Subcutaneous abdominal adipose tissue (tissue), 5 donors: ENCODE measurements at regions not wholly inside any gene's neighbourhood (a gene's known extent, or its start where the extent isn't known, plus 50 kb on each side); places are given as distances from the start of the nearest gene placed in this dataset.
"Not testable (repeated sequence)": the region's sequence is repeated elsewhere in the genome, so short reads cannot be mapped to it uniquely, and the experiment has no call there.

ENCODE experiments used
- H3K27ac ChIP-seq: one replicate; pipeline ENCODE4 v1.7.0; 2013; ENCODE audit warnings: low read depth, mild to moderate bottlenecking, inconsistent platforms, low read length, moderate library complexity
- H3K27me3 ChIP-seq, 5 donors: one replicate each; pipeline ENCODE4 v1.7.0; 2013; ENCODE audit warnings: low read length in 5 of 5, inconsistent platforms in 1 of 5; ENCODE audit not compliant: control insufficient read depth in 5 of 5, insufficient read depth in 4 of 5
- H3K36me3 ChIP-seq, 5 donors: one replicate each; pipeline ENCODE4 v1.7.0; 2013; ENCODE audit warnings: low read length in 5 of 5; ENCODE audit not compliant: control insufficient read depth in 5 of 5, insufficient read depth in 5 of 5
- H3K4me1 ChIP-seq, 5 donors: one replicate each; pipeline ENCODE4 v1.7.0; 2013; ENCODE audit warnings: low read length in 5 of 5, mild to moderate bottlenecking in 3 of 5, moderate library complexity in 1 of 5; ENCODE audit not compliant: control insufficient read depth in 5 of 5, insufficient read depth in 5 of 5
- H3K4me3 ChIP-seq, 5 donors: one replicate each; pipeline ENCODE4 v1.7.0; 2013; ENCODE audit warnings: low read length in 5 of 5, low read depth in 1 of 5
- H3K9ac ChIP-seq, 5 donors: one replicate each; pipeline ENCODE4 v1.7.0; 2013; ENCODE audit warnings: low read length in 5 of 5, mild to moderate bottlenecking in 4 of 5, moderate library complexity in 3 of 5
- H3K9me3 ChIP-seq, 5 donors: one replicate each; pipeline ENCODE4 v1.7.0; 2013; ENCODE audit warnings: low read length in 5 of 5; ENCODE audit not compliant: control insufficient read depth in 5 of 5
- donor health status: healthy.
- donor health status: healthy.
- donor health status: healthy.
- donor health status: healthy.
- donor health status: healthy.

DNA sequence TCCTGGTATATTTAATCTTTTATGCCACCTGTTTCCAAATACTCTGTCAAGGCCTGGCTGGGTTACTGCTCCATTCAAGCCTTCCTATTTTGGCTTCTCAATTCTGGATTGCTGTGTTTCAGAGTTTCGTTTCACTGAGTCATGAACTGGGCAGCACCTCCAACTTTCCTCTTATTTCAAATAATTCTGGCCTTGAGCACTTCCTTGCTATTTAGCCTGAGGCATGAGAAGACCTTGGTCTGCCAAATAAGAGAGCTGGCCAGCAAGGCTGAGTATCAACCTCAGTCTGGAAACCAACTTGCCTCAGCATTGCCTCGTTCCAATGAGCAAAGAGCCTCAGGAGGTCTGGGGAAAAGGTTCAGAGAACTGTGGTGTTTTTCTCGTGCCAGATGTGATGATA, 66.6 kb downstream of the TNFAIP3 start:
- no peak overlapping the region for H3K4me3 ChIP-seq
- H3K9ac ChIP-seq: no peak overlapping the region
- peaks cover 0 to 2% (median 0%) of the 10 kb centered on the region in 5 donors for H3K9me3 ChIP-seq
- H3K36me3 ChIP-seq: no peaks in the 10 kb centered on the region
- H3K27me3 ChIP-seq: no peaks in the 10 kb centered on the region
- peaks cover 0 to 5% (median 2%) of the 10 kb centered on the region in 5 donors for H3K4me1 ChIP-seq
- peak overlapping the region; percentile 76 for H3K27ac ChIP-seq

DNA sequence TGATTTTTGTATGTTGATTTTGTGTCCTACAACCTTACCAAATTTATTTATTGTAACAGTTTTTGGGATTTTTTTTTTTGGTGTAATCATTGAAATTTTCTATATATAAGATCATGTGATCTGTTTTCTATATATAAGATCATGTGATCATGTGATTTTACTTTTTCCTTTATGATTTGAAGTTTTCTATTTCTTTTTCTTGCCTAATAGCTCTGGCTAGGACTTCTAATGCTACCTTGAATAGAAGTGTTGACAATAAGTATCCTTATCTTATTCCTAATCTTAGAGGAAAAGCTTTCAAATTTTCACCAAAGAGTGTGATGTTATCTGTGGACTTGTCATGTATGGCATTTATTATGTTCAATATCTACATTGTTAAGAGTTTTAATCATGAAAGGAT, 69.7 kb downstream of the TNFAIP3 start:
- H3K4me1 ChIP-seq: peaks cover 0 to 5% (median 2%) of the 10 kb centered on the region in 5 donors
- no peaks in the 10 kb centered on the region for H3K27me3 ChIP-seq

GRCh38 chr6:137937834-137938233, 70.8 kb downstream of the TNFAIP3 start:
- Histone ChIP-seq H3K36me3 (no peaks in the 10 kb centered on the region), H3K9me3 (peaks cover 0 to 5% (median 0%) of the 10 kb centered on the region in 5 donors), H3K4me1 (peaks cover 0 to 5% (median 0%) of the 10 kb centered on the region in 5 donors), H3K9ac (no peak overlapping the region), H3K27me3 (no peaks in the 10 kb centered on the region), H3K4me3 (no peak overlapping the region), H3K27ac (no peak overlapping the region)

More for the DNA sequence above, 69.7 kb downstream of the TNFAIP3 start:
- Histone ChIP-seq H3K9me3 (peaks cover 0 to 5% (median 0%) of the 10 kb centered on the region in 5 donors), H3K4me3 (no peak overlapping the region), H3K9ac (no peak overlapping the region), H3K27ac (no peak overlapping the region), H3K36me3 (no peaks in the 10 kb centered on the region)

GRCh38 chr6:137938770-137939379, 71.8 kb downstream of the TNFAIP3 start:
- H3K36me3 ChIP-seq: no peaks in the 10 kb centered on the region
- no peaks in the 10 kb centered on the region for H3K4me1 ChIP-seq
- no peak overlapping the region for H3K9ac ChIP-seq

DNA sequence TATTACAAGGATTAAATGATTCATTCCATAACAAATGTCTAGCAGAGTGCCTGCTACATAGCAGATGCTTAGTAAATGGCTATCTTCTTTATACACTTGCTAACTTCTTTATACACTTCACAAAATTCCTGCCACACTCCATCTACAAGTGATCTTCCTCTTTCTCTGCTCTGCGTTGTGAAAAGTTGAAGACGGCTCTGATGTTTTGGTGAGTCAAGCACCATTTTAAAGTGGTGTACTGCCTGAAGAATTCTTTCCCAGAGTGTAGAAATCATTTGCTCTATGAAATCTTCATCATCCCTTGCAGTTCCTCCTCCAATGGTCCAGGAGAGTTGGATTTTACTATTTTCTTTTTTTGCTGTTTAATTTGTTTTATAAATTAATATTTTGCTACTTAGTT, 74.9 kb downstream of the TNFAIP3 start:
- Histone ChIP-seq H3K9ac (no peak overlapping the region), H3K36me3 (no peaks in the 10 kb centered on the region), H3K4me3 (no peak overlapping the region), H3K4me1 (peaks cover 0 to 9% (median 2%) of the 10 kb centered on the region in 5 donors), H3K27me3 (no peaks in the 10 kb centered on the region), H3K27ac (no peak overlapping the region), H3K9me3 (peaks cover 0 to 5% (median 0%) of the 10 kb centered on the region in 5 donors)

More at GRCh38 chr6:137938770-137939379, 71.8 kb downstream of the TNFAIP3 start:
- Histone ChIP-seq H3K4me3 (no peak overlapping the region), H3K27ac (no peak overlapping the region), H3K27me3 (no peaks in the 10 kb centered on the region), H3K9me3 (peaks cover 0 to 5% (median 0%) of the 10 kb centered on the region in 5 donors)

- Histone ChIP-seq H3K36me3 (no peaks in the 10 kb centered on the region), H3K4me1 (peaks cover 0 to 9% (median 2%) of the 10 kb centered on the region in 5 donors), H3K27ac (no peak overlapping the region), H3K9ac (no peak overlapping the region), H3K27me3 (no peaks in the 10 kb centered on the region), H3K4me3 (no peak overlapping the region), H3K9me3 (peaks cover 0 to 5% (median 0%) of the 10 kb centered on the region in 5 donors)
Observed at GRCh38 chr6:137942736-137943135, 75.7 kb downstream of the TNFAIP3 start.

- Histone ChIP-seq H3K4me3 (peak overlapping the region in 1 of 5 donors; percentile 11), H3K9ac (peak overlapping the region in 1 of 5 donors; percentile 2)
- not testable (repeated sequence) for H3K9me3 ChIP-seq, H3K27ac ChIP-seq, H3K4me1 ChIP-seq, H3K27me3 ChIP-seq, H3K36me3 ChIP-seq
Observed at GRCh38 chr6:137944381-137944780, 77.3 kb downstream of the TNFAIP3 start.

DNA sequence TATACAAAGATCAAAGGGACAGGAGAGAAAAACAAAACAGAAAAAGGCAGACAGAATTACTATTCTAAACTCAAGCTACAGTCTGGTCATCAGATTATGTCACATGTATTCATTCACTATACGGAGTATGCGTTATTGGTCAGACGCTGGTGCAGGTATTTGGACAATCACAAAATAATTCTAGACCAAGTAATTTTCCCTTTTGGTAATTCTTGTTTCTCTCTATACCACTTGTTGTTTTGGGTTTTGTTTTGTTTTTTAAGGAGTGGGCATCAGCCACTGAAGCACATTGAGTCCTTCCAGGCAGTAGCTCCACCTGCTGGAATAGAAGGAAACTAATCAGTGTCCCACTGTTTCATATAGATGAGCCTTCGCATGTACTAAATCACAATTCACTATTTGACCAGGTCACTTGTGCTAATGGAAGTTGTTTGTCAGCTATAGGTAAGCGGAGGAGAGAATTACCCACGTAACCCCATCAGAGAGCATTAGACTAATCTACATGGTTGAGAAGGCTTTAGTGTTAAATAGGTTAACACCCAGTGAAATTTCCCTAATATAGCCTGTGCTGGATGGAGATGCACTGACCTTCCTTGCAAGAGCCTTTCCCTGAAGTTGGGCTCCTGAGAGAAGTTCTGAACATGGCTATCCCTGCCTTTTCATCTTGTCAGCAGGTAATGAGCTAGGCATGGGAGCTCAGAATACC, 77.9 kb downstream of the TNFAIP3 start:
- H3K4me1 ChIP-seq: peaks cover 0 to 9% (median 2%) of the 10 kb centered on the region in 5 donors
- peak overlapping the region in 1 of 5 donors; percentile 2 for H3K9ac ChIP-seq
- H3K27me3 ChIP-seq: no peaks in the 10 kb centered on the region
- no peak overlapping the region for H3K27ac ChIP-seq
- peak overlapping the region in 2 of 5 donors; percentile 11 to 33 for H3K4me3 ChIP-seq
- H3K36me3 ChIP-seq: no peaks in the 10 kb centered on the region
- H3K9me3 ChIP-seq: no peaks in the 10 kb centered on the region

- Histone ChIP-seq H3K4me3 (no peak overlapping the region), H3K36me3 (no peaks in the 10 kb centered on the region), H3K9ac (no peak overlapping the region), H3K27ac (no peak overlapping the region), H3K27me3 (no peaks in the 10 kb centered on the region), H3K9me3 (no peaks in the 10 kb centered on the region), H3K4me1 (peaks cover 0 to 3% (median under 1%) of the 10 kb centered on the region in 5 donors)
Observed at GRCh38 chr6:137949686-137950390, 82.8 kb downstream of the TNFAIP3 start.

GRCh38 chr6:137950581-137950980, 83.5 kb downstream of the TNFAIP3 start:
- no peak overlapping the region for H3K9ac ChIP-seq
- no peaks in the 10 kb centered on the region for H3K9me3 ChIP-seq
- H3K27ac ChIP-seq: no peak overlapping the region
- no peaks in the 10 kb centered on the region for H3K4me1 ChIP-seq
- H3K36me3 ChIP-seq: no peaks in the 10 kb centered on the region
- H3K4me3 ChIP-seq: no peak overlapping the region
- no peaks in the 10 kb centered on the region for H3K27me3 ChIP-seq
